ENCODE measurements at regions not wholly inside any gene's neighbourhood (a gene's known extent, or its start where the extent isn't known, plus 50 kb on each side); places are given as distances from the start of the nearest gene placed in this dataset.

DNA sequence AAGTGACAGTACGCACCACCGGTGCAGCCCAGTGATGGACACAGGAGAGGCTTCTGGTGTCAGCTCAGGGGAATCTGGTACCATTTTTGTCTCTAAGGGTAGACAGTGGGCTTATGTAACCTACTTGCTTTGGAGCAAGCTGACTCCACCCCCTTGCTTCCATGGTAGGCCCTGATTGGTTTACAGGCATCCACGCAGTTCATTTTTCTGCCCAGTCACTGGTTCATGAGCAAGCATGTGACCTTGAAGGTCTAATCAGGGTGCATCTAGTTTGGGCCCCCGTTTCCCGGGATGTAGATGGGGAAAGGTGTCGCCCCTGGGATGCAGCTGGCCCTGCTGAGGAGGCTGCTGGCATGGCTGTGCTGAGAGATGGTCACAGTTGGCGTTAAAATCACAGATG, 244.8 kb upstream of the KCNG1 start:
- DNase-seq = no peak
- TF ChIP-seq, protein P1, sequence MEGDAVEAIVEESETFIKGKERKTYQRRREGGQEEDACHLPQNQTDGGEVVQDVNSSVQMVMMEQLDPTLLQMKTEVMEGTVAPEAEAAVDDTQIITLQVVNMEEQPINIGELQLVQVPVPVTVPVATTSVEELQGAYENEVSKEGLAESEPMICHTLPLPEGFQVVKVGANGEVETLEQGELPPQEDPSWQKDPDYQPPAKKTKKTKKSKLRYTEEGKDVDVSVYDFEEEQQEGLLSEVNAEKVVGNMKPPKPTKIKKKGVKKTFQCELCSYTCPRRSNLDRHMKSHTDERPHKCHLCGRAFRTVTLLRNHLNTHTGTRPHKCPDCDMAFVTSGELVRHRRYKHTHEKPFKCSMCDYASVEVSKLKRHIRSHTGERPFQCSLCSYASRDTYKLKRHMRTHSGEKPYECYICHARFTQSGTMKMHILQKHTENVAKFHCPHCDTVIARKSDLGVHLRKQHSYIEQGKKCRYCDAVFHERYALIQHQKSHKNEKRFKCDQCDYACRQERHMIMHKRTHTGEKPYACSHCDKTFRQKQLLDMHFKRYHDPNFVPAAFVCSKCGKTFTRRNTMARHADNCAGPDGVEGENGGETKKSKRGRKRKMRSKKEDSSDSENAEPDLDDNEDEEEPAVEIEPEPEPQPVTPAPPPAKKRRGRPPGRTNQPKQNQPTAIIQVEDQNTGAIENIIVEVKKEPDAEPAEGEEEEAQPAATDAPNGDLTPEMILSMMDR (IDR thresholded peaks at IDR 0.05) = no peak
- no peak for TF ChIP-seq POLR2A (IDR thresholded peaks at IDR 0.05)
- intact Hi-C loops (cut with DNase I) = no loop called here
- Histone ChIP-seq H3K27ac (no peak overlapping the region), H3K36me3 (replicated peaks in 1 of 2) (no peaks in the 10 kb centered on the region), H3K4me1 (replicated peaks in 1 of 2) (no peaks in the 10 kb centered on the region), H3K27me3 (no peaks in the 10 kb centered on the region), H3K9me3 (replicated peaks in 1 of 3) (no peaks in the 10 kb centered on the region), H3K4me3 (no peak overlapping the region)
- 85 to 93% (median 90%) methylated on average over 7 of the region's 7 CpGs for WGBS, 4 donors

DNA sequence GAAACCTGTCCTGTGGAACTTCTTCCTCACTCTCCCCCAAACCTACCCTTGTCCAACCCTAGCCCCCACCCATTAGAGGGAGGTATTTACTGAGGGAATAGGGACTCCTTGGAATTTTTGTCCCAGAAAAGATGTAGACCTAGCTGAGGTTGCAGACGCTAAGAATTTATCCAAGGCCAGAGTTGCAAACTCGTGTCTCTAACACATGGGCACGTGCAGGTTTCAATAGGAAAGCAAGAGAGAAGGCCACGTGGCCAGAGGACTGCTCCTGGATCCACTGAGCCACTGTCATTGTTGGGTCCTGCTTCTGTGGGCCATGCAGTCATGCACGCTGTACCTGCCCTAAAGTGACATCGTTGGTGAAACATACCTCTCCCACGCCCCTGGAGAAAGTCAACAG, 243.4 kb upstream of the KCNG1 start:
- H3K4me1 ChIP-seq (replicated peaks in 1 of 2) = no peaks in the 10 kb centered on the region
- no peak overlapping the region for H3K4me3 ChIP-seq
- no peaks in the 10 kb centered on the region for H3K27me3 ChIP-seq
- WGBS, 4 donors = 79 to 83% (median 81%) methylated on average over 7 of the region's 7 CpGs
- intact Hi-C loops (cut with DNase I) = no loop called here
- H3K9me3 ChIP-seq (replicated peaks in 1 of 3) = no peaks in the 10 kb centered on the region
- H3K27ac ChIP-seq = no peak overlapping the region
- TF ChIP-seq POLR2A (IDR thresholded peaks at IDR 0.05) = no peak
- TF ChIP-seq, protein P1 (IDR thresholded peaks at IDR 0.05) = no peak
- H3K36me3 ChIP-seq (replicated peaks in 1 of 2) = no peaks in the 10 kb centered on the region
- DNase-seq = no peak

DNA sequence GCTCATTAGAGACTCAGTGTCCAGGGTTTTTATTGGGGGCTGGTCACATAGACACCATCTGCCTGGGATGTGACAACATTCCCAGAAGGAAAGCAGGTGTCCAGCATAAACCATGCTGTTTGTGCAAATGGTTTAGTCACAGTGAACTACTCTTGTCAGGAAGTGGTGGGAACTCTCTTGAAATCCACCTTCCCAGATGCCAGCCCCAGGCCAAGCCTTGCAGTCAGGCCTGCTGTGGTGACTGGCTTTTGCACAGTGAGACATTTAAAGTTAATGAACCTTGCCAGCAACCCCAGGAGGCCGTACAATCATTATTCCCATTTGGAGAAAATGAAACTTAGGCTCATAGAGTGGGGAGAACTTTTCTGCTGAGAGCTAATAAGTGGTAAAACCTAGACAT, 242.5 kb upstream of the KCNG1 start:
- intact Hi-C loops (cut with DNase I) = no loop called here
- H3K36me3 ChIP-seq (replicated peaks in 1 of 2) = no peaks in the 10 kb centered on the region
- H3K27me3 ChIP-seq = no peaks in the 10 kb centered on the region
- H3K27ac ChIP-seq = no peak overlapping the region
- 63 to 89% (median 73%) methylated on average over 1 of the region's 1 CpG for WGBS, 4 donors
- DNase-seq = no peak
- H3K4me1 ChIP-seq (replicated peaks in 1 of 2) = no peaks in the 10 kb centered on the region
- H3K4me3 ChIP-seq = no peak overlapping the region
- no peak for TF ChIP-seq POLR2A (IDR thresholded peaks at IDR 0.05)
- TF ChIP-seq, protein P1 (IDR thresholded peaks at IDR 0.05) = no peak
- H3K9me3 ChIP-seq (replicated peaks in 1 of 3) = no peaks in the 10 kb centered on the region

DNA sequence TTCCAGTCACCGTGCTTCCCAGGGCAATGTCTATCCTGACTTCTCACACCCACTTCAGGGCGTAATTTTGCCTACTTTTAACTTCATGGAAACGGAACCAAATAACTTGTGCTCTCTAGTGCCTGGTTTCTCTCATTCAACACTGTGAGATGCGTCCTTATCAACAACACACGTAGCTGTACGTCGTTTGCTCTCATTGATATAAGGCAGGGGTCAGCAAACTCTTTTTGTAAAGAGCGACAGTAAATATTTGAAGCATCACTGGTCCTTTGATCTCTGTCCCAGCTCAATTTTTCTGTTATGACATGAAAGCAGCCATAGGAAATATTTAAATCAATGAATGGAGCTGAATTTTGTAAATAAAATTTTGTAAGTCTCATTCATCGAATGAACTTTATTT, 239.3 kb upstream of the KCNG1 start:
- intact Hi-C loops (cut with DNase I) = no loop called here
- no peaks in the 10 kb centered on the region for H3K36me3 ChIP-seq (replicated peaks in 1 of 2)
- H3K4me3 ChIP-seq = no peak overlapping the region
- no peaks in the 10 kb centered on the region for H3K4me1 ChIP-seq (replicated peaks in 1 of 2)
- TF ChIP-seq POLR2A (IDR thresholded peaks at IDR 0.05) = no peak
- TF ChIP-seq, protein P1 (IDR thresholded peaks at IDR 0.05) = no peak
- no peak overlapping the region for H3K27ac ChIP-seq
- DNase-seq = no peak
- H3K27me3 ChIP-seq = no peaks in the 10 kb centered on the region
- WGBS, 4 donors = 63 to 76% (median 70%) methylated on average over 9 of the region's 9 CpGs
- H3K9me3 ChIP-seq (replicated peaks in 1 of 3) = no peaks in the 10 kb centered on the region

All from adrenal gland (tissue), 9 donors.